Non-pigmented ciliary epithelial cell (primary cell): ENCODE measurements at regions not wholly inside any gene's neighbourhood (a gene's known extent, or its start where the extent isn't known, plus 50 kb on each side); places are given as distances from the start of the nearest gene placed in this dataset.
A peak's percentile ranks its signal among the peaks of the same experiment; 100 is the strongest.

Experiments used
- DNase-seq: peaks from one replicate; pipeline ENCODE4 v3.0.0-alpha.2; 2010; ENCODE audit warnings: low read depth

GRCh38 chr16:72271699-72272240, 99.8 kb upstream of the PMFBP1 start:
- DNase-seq = no peak

GRCh38 chr16:72270531-72270930, 98.6 kb upstream of the PMFBP1 start:
- no peak for DNase-seq

GRCh38 chr16:72266836-72267235, 94.9 kb upstream of the PMFBP1 start:
- no peak for DNase-seq

DNA sequence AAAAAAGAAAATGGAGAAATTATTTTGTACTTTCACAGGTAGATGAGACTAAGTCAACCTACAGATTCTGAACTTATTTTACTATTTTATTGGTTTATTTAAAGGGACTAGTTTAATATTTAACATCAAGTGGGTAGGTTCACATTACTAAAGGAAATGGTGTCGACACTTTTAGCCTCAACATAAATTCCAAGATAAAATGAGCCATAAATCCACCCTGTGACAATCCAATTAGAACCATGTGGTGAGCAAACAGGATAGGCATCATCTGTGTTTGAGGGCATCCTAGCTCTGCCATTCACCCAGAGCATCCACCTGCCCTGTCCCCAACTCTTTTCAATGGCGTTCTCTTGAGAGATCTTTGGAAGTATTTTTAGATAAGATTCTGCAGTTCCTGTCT, 92.8 kb upstream of the PMFBP1 start:
- DNase-seq = no peak

DNA sequence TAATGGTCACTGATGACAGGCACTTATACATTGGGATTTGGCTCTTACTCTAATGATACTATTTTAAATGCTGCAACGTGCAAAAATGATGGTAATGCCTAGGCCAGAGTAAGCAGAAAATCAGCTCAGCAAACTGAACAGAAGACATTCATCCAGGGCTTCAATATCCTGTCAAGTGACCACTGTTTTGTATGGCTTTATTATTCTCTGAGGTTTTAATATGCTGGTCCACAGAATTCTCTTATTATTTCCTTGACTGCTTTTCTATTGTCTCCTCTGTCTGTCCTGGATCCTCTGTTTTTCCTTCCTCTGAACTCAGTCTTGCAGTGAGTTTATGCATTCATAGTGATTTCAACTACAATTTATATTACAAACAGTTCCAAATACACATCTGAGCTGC, 90.8 kb upstream of the PMFBP1 start:
- no peak for DNase-seq

GRCh38 chr16:72261127-72261526, 89.2 kb upstream of the PMFBP1 start:
- DNase-seq = no peak

DNA sequence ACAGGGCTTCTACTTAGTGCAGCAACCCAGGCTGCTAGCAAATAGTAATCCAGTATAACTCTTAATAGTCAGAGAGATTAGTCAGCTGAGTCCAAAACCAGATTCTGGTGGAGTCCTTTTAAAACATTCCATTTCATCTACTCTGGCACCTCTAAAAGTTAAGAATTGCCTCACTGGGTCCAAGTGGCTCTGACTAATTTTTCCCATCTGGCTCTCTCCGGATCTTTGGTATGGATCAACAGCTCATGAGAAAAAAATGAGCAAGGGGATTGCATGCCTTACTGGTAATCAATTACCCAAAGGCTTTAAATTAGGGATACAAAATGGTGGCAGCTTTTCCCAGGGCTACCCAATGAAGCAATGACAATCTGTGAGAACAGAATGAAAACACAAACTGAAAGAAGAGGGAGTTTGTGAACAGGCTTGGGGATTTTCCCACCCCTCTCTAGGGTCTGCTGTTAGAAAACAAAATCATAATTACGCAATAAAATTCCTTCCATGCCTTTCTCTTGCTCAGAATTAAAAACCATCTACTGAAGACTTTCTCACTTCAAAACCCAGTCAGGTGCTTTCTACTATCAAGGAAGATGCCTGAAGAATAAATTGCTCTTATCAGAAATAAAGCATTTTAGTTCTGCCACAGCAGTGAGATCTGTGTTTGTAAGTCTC, 84.6 kb upstream of the PMFBP1 start:
- peak; percentile 31 for DNase-seq

- no peak for DNase-seq
These were observed 83.8 kb upstream of the PMFBP1 start for GRCh38 chr16:72255786-72256185.

DNA sequence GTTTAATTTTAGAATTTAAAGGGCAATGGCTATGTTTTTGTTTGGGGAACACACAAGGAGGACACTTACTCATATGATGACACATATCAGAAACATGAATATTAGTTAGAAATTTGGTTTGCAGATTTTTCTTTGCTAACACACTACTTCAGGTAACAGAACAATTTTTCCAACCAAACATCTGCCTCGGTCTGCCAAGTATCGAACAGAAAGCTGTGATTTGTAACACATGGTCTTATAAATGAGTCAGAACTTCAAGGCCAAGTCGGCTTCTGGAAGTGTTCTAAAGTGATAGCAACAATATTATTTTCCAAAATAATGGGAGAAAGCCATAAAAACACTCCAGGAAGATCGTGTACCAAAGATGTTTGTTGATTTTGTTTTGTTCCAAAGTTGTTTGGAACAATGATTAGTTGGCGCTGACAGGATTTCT, 75.9 kb upstream of the PMFBP1 start:
- peak; percentile 26 for DNase-seq

GRCh38 chr16:72246423-72246822, 74.5 kb upstream of the PMFBP1 start:
- no peak for DNase-seq

DNA sequence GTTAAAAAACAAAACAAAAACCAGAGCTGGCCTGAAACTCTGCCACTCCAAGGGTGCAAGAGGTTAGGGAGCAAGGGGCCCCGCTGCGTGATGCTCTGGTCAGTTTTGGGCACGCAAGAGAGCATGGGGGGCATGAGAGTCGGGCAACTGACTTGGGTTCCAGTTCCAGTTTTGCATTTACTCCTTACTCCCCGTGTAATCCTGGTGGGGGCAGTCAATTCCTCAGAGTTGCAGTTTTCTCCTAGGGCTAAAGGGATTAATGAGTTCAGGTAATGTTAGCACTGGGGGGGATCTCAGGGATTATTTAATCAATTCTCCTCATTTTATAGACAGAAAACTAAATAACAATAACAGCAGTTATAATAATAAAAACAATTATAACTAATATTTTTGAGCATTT, 72.9 kb upstream of the PMFBP1 start:
- no peak for DNase-seq

DNA sequence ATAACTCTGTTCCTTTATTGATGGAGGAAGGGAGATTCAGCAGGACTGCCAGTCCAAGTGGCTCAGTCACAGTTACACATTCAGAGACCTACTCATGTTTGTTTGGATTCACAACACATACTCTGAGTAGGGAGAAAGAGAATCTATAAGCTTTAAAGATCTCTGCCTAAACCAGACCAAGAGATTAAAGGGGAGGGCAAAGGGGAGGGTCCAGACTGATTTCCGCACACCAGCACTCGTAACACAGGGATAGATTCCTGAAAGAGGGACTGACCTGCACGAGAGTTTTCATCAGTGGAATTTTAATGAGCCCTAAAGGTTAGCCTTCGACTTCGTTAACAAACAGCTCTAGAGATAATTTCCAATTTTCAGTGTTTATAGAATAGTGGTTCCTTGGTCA, 71.7 kb upstream of the PMFBP1 start:
- DNase-seq = no peak

GRCh38 chr16:72242757-72243156, 70.8 kb upstream of the PMFBP1 start:
- no peak for DNase-seq

GRCh38 chr16:72241930-72242329, 70.0 kb upstream of the PMFBP1 start:
- DNase-seq = peak; percentile 19

- DNase-seq = no peak
These were observed 69.1 kb upstream of the PMFBP1 start for GRCh38 chr16:72241008-72241407.

DNA sequence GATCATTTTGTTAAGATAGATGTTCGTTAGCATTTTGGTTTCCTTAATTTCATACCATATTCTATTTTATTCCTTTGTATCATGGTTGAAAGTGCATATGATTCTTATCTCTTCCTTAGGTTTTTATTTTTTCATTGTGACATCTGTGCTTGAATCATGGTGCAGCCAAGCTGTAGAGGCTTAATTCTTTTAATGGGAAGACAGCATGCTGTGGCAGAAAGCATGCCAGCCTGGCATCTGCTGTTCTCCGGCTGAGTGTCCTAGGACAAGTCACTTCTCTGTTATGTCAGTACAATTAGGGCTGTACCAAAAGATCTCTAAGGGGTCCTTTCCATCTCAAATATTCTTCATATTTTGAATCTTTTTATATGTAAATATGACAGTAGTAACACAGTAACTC, 68.5 kb upstream of the PMFBP1 start:
- no peak for DNase-seq

DNA sequence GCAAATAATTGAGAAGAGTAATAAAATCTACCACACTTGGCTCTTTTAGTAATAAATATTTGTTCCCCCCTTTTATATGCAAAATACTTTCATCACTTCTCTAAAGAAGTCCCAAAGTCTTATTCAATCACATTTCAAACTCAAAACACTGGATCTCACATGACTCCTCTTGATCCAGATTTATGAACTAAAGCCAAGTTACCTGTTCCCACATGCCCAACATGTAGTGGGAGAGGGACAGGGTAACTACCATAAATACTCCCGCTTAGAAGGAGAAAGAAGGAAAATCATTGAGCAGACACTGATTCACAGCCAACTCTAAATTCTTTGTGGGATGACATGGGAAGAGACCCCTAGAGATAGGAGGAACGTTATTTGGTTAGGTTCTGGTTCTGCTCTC, 64.9 kb upstream of the PMFBP1 start:
- no peak for DNase-seq

DNA sequence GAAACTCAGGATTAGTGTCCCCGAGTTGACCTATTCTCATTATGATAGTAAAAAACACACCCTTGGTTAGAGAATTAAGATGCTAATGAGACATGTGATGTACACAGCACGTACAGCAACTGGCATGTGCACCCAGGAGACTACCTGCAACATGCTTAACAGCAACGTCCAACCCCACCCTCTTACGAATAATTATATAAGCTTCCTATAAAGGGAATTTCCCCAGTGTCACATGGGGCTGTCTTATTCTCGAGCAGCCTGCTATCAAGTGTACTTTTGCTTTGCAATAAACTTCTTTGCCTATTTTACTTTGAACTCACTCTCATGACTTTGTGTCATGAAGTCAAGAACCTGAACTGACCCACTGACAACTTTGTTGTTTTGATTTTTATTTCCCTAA, 62.4 kb upstream of the PMFBP1 start:
- no peak for DNase-seq

- DNase-seq = no peak
These were observed 56.1 kb upstream of the PMFBP1 start for GRCh38 chr16:72228014-72228413.

- DNase-seq = no peak
These were observed 54.2 kb upstream of the PMFBP1 start for GRCh38 chr16:72226136-72226535.

DNA sequence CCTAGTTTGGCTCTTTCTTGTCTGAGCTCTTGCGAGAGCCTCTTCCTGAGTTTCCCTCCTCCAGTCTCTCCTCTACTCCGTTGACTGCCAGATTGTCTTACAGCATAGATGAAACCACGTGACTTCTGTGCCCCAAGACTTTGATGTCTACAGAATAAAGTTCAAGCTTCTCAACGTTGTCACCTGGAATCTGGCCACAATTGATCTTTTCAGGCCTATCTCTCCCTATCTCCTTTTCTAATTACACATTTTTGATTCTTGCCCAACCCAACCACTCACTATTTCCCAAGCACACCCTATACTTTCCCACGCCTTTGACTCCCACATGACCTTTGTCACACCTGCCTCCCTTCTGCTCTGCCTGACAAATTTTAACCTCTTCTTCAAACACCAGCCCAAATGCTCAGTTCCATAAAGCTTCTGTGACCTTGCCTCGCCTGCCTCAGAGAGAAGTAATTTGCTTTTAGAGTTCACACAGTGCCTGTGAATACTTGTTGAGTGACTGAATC, 52.4 kb upstream of the PMFBP1 start:
- no peak for DNase-seq

GRCh38 chr16:72222503-72222902, 50.5 kb upstream of the PMFBP1 start:
- DNase-seq = no peak
